Astrocyte (in vitro differentiated cells and primary cell): ENCODE measurements at regions not wholly inside any gene's neighbourhood (a gene's known extent, or its start where the extent isn't known, plus 50 kb on each side); places are given as distances from the start of the nearest gene placed in this dataset.

ENCODE experiments used
- DNase-seq: peaks from one replicate; pipeline ENCODE4 v3.0.0-alpha.2; 2010; ENCODE audit warnings: low read depth
- FAIRE-seq: peaks from 2 replicates; lab custom pipeline; 2011; peaks lifted over from hg19 to GRCh38; lab: Jason Lieb, UNC
- H2AFZ ChIP-seq: 2 replicates; pipeline ENCODE4 v1.6.0; 2012; ENCODE audit warnings: low read depth, low read length, inconsistent platforms
- H3K27ac ChIP-seq: 2 replicates; pipeline ENCODE4 v1.5.1; 2011; ENCODE audit warnings: low read depth, low read length, inconsistent platforms
- H3K27me3 ChIP-seq: 2 replicates; pipeline ENCODE4 v1.6.0; 2011; ENCODE audit warnings: low read length, inconsistent platforms; ENCODE audit not compliant: insufficient read depth
- H3K36me3 ChIP-seq: 2 replicates; pipeline ENCODE4 v1.5.1; 2011; ENCODE audit warnings: low read length, inconsistent platforms; ENCODE audit not compliant: insufficient read depth
- H3K4me1 ChIP-seq: 2 replicates; pipeline ENCODE4 v1.5.1; 2011; ENCODE audit warnings: low read length, inconsistent platforms; ENCODE audit not compliant: insufficient read depth
- H3K4me2 ChIP-seq: 2 replicates; pipeline ENCODE4 v1.6.0; 2012; ENCODE audit warnings: low read length, inconsistent platforms
- H3K4me3 ChIP-seq: 2 replicates; pipeline ENCODE4 v1.5.1; 2011; ENCODE audit warnings: low read depth, mild to moderate bottlenecking, low read length, inconsistent platforms; ENCODE audit not compliant: insufficient read depth
- H3K79me2 ChIP-seq: 2 replicates; pipeline ENCODE4 v1.6.0; 2012; ENCODE audit warnings: mild to moderate bottlenecking, low read length, inconsistent platforms; ENCODE audit not compliant: insufficient read depth
- H3K9ac ChIP-seq: 2 replicates; pipeline ENCODE4 v1.6.0; 2012; ENCODE audit warnings: mild to moderate bottlenecking, low read length, inconsistent platforms
- H3K9me3 ChIP-seq: 2 replicates; pipeline ENCODE4 v1.5.1; 2012; ENCODE audit warnings: low read depth, mild to moderate bottlenecking, low read length, inconsistent platforms; ENCODE audit not compliant: insufficient read depth
- H4K20me1 ChIP-seq: 2 replicates; pipeline ENCODE4 v1.6.0; 2012; ENCODE audit warnings: low read length, inconsistent platforms; ENCODE audit not compliant: insufficient read depth
- H3K27ac Mint-ChIP-seq: one replicate; pipeline ENCODE4 v1.8.0; 2021; ENCODE audit warnings: mild to moderate bottlenecking, mixed read lengths; ENCODE audit not compliant: unreplicated experiment
- H3K27me3 Mint-ChIP-seq: one replicate; pipeline ENCODE4 v1.8.0; 2021; ENCODE audit warnings: low read depth, mixed read lengths; ENCODE audit not compliant: unreplicated experiment
- H3K36me3 Mint-ChIP-seq: one replicate; pipeline ENCODE4 v1.8.0; 2021; ENCODE audit warnings: low read depth, mixed read lengths; ENCODE audit not compliant: unreplicated experiment
- H3K4me1 Mint-ChIP-seq: one replicate; pipeline ENCODE4 v1.8.0; 2021; ENCODE audit warnings: low read depth, mixed read lengths; ENCODE audit not compliant: unreplicated experiment
- H3K4me3 Mint-ChIP-seq: one replicate; pipeline ENCODE4 v1.8.0; 2021; ENCODE audit warnings: mild to moderate bottlenecking, moderate library complexity, mixed read lengths; ENCODE audit not compliant: unreplicated experiment
- H3K9me3 Mint-ChIP-seq: one replicate; pipeline ENCODE4 v1.8.0; 2021; ENCODE audit warnings: mild to moderate bottlenecking, mixed read lengths; ENCODE audit not compliant: unreplicated experiment
- EZH2 ChIP-seq: IDR thresholded peaks from 2 replicates; pipeline ENCODE4 v1.6.1; 2012; ENCODE audit warnings: mild to moderate bottlenecking, low read length, inconsistent platforms; ENCODE audit not compliant: insufficient read depth
- TF ChIP-seq, protein P1 (sequence below): IDR thresholded peaks from 2 replicates; pipeline ENCODE4 v1.5.1; 2011; ENCODE audit warnings: low read depth, mild to moderate bottlenecking, inconsistent platforms, low read length, moderate library complexity; ENCODE audit not compliant: insufficient read depth

- Mint-ChIP-seq H3K36me3 (no peaks in the 10 kb centered on the region), H3K4me1 (peaks cover 2% of the 10 kb centered on the region), H3K27ac (no peak overlapping the region), H3K27me3 (peaks cover 10% of the 10 kb centered on the region), H3K4me3 (no peak overlapping the region), H3K9me3 (no peaks in the 10 kb centered on the region)
- H4K20me1 ChIP-seq, result no peaks in the 10 kb centered on the region
- no peak for DNase-seq
- H3K9ac ChIP-seq, result no peak overlapping the region
- no peaks in the 10 kb centered on the region for H3K79me2 ChIP-seq
- TF ChIP-seq, protein P1, sequence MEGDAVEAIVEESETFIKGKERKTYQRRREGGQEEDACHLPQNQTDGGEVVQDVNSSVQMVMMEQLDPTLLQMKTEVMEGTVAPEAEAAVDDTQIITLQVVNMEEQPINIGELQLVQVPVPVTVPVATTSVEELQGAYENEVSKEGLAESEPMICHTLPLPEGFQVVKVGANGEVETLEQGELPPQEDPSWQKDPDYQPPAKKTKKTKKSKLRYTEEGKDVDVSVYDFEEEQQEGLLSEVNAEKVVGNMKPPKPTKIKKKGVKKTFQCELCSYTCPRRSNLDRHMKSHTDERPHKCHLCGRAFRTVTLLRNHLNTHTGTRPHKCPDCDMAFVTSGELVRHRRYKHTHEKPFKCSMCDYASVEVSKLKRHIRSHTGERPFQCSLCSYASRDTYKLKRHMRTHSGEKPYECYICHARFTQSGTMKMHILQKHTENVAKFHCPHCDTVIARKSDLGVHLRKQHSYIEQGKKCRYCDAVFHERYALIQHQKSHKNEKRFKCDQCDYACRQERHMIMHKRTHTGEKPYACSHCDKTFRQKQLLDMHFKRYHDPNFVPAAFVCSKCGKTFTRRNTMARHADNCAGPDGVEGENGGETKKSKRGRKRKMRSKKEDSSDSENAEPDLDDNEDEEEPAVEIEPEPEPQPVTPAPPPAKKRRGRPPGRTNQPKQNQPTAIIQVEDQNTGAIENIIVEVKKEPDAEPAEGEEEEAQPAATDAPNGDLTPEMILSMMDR, result no peak
- no peak for TF ChIP-seq EZH2
- H3K27ac ChIP-seq, result no peak overlapping the region
- no peak overlapping the region for H3K4me2 ChIP-seq
- no peaks in the 10 kb centered on the region for H3K36me3 ChIP-seq
- H3K4me3 ChIP-seq, result no peak overlapping the region
- H3K9me3 ChIP-seq, result peaks cover 10% of the 10 kb centered on the region
- no peak for FAIRE-seq
- H2AFZ ChIP-seq, result no peak overlapping the region
- no peaks in the 10 kb centered on the region for H3K27me3 ChIP-seq
- H3K4me1 ChIP-seq, result no peaks in the 10 kb centered on the region
These were observed 481.3 kb downstream of the DMRT2 start for GRCh38 chr9:1531424-1531823.

GRCh38 chr9:1532171-1532570 lies 482.0 kb downstream of the DMRT2 start:
- no peak for DNase-seq
- H3K36me3 ChIP-seq, result no peaks in the 10 kb centered on the region
- no peaks in the 10 kb centered on the region for H3K79me2 ChIP-seq
- no peak for FAIRE-seq
- peaks cover 10% of the 10 kb centered on the region for H3K9me3 ChIP-seq
- no peaks in the 10 kb centered on the region for H3K4me1 ChIP-seq
- no peaks in the 10 kb centered on the region for H4K20me1 ChIP-seq
- no peaks in the 10 kb centered on the region for H3K36me3 Mint-ChIP-seq
- H3K9me3 Mint-ChIP-seq, result no peaks in the 10 kb centered on the region
- H2AFZ ChIP-seq, result no peak overlapping the region
- H3K4me3 Mint-ChIP-seq, result no peak overlapping the region
- no peak overlapping the region for H3K9ac ChIP-seq
- no peak overlapping the region for H3K4me3 ChIP-seq
- H3K4me2 ChIP-seq, result no peak overlapping the region
- H3K27ac ChIP-seq, result no peak overlapping the region
- H3K27ac Mint-ChIP-seq, result no peak overlapping the region
- no peaks in the 10 kb centered on the region for H3K27me3 ChIP-seq
- no peak for TF ChIP-seq EZH2
- TF ChIP-seq, protein P1, result no peak
- peaks cover 5% of the 10 kb centered on the region for H3K4me1 Mint-ChIP-seq
- H3K27me3 Mint-ChIP-seq, result peaks cover 7% of the 10 kb centered on the region

DNA sequence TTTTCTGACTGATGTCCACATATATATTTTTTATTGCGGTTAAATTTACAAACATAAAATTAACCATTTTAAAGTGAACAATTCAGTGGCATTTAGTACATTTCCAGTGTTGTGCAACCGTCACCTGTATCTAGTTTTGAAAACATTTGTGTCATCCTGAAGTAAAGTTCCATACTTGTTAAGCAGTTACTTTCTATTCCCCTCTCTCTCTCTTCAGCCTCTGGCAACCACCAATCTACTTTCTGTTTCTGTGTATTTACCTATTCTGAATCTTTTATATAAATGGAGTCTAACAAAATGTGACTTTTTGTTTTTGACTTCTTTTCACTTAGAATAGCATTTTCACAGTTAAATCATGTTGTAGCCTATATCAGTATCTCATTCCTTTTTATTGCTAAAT lies 480.1 kb upstream of the SMARCA2 start:
- DNase-seq (no peak), FAIRE-seq (no peak)
- Mint-ChIP-seq H3K4me3 (no peak overlapping the region), H3K36me3 (no peaks in the 10 kb centered on the region), H3K9me3 (no peaks in the 10 kb centered on the region), H3K27ac (no peak overlapping the region), H3K4me1 (peaks cover 5% of the 10 kb centered on the region), H3K27me3 (peaks cover 5% of the 10 kb centered on the region)
- H3K4me1 ChIP-seq, result no peaks in the 10 kb centered on the region
- H3K27me3 ChIP-seq, result no peaks in the 10 kb centered on the region
- no peak overlapping the region for H3K4me2 ChIP-seq
- H2AFZ ChIP-seq, result no peak overlapping the region
- peaks cover 7% of the 10 kb centered on the region for H3K9me3 ChIP-seq
- H4K20me1 ChIP-seq, result no peaks in the 10 kb centered on the region
- H3K79me2 ChIP-seq, result no peaks in the 10 kb centered on the region
- no peak for TF ChIP-seq EZH2
- TF ChIP-seq, protein P1, result no peak
- no peak overlapping the region for H3K27ac ChIP-seq
- no peak overlapping the region for H3K4me3 ChIP-seq
- no peak overlapping the region for H3K9ac ChIP-seq
- H3K36me3 ChIP-seq, result no peaks in the 10 kb centered on the region
